K562 (cell line): ENCODE measurements at regions not wholly inside any gene's neighbourhood (a gene's known extent, or its start where the extent isn't known, plus 50 kb on each side); places are given as distances from the start of the nearest gene placed in this dataset.

Experiments used
- ATAC-seq: fragments of 200-7000 bp; cut with Tn5 transposase; 3 replicates; pipeline ENCODE4 v1.9.1; 2020; ENCODE audit warnings: moderate library complexity
- BruUV-seq: library from RNA; stranded (reverse); fragments of 400-500 nt; replicated peaks from 2 replicates; lab custom pipeline; 2021; lab: Mats Ljungman, UMichigan
- CTCF ChIA-PET: fragments of 300-600 bp; formaldehyde crosslinking; extraction: SDS; loops from one replicate; lab custom pipeline; 2021; ENCODE audit warnings: low intra/inter-chr PET ratio; lab: Yijun Ruan, JAX
- POLR2A ChIA-PET: fragments of 300-600, 350-650 bp; sonication (Branson Sonifier 250); formaldehyde crosslinking; extraction: SDS; loops from one replicate; lab custom pipeline; 2021; ENCODE audit warnings: antibody characterized with exemption, inconsistent platforms; lab: Yijun Ruan, JAX
- DNase-seq, 4 experiments: peaks; one replicate each; pipeline versions ENCODE4 v3.0.0 to v3.0.0-alpha.2; 2011 to 2018; ENCODE audit warnings: low spot score in 3 of 4, mixed read lengths in 3 of 4; ENCODE audit errors: extremely low read depth in 1 of 4
- FAIRE-seq: peaks from 2 replicates; lab custom pipeline; 2011; peaks lifted over from hg19 to GRCh38; lab: Jason Lieb, UNC
- H2AFZ ChIP-seq: 2 replicates; pipeline ENCODE4 v1.6.0; 2011; ENCODE audit warnings: low read depth, low read length, control low read depth, inconsistent platforms
- H3K27ac ChIP-seq: fragments of 200-600 bp; 3 replicates; pipeline ENCODE4 v1.8.0; 2011; ENCODE audit warnings: low read depth, mild to moderate bottlenecking, control low read depth, inconsistent platforms, low read length, moderate library complexity, mixed read lengths; ENCODE audit errors: extremely low read depth
- H3K27me3 ChIP-seq, 2 experiments: fragments of 300-600 bp in 1 of 2; 2 replicates in 1 of 2; 3 replicates in 1 of 2; pipeline versions ENCODE4 v1.6.0 to v1.8.0; 2011; ENCODE audit warnings: inconsistent platforms in 2 of 2, low read length in 2 of 2, mild to moderate bottlenecking in 1 of 2, mixed read lengths in 1 of 2, moderate library complexity in 1 of 2; ENCODE audit not compliant: control insufficient read depth in 2 of 2, insufficient read depth in 2 of 2
- H3K36me3 ChIP-seq: fragments of 300-600 bp; 3 replicates; pipeline ENCODE4 v1.8.0; 2011; ENCODE audit warnings: mild to moderate bottlenecking, low read length, inconsistent platforms; ENCODE audit not compliant: control insufficient read depth, insufficient read depth
- H3K4me1 ChIP-seq, 2 experiments: fragments of 200-600 bp in 1 of 2; replicated peaks in 1 of 2; 2 replicates in 1 of 2; 3 replicates in 1 of 2; pipeline versions ENCODE4 v1.5.1 to v1.8.0; 2011; ENCODE audit warnings: inconsistent platforms in 2 of 2, low read length in 2 of 2, mild to moderate bottlenecking in 1 of 2, mixed read lengths in 1 of 2, moderate library complexity in 1 of 2; ENCODE audit not compliant: control insufficient read depth in 2 of 2, insufficient read depth in 2 of 2
- H3K4me2 ChIP-seq: 2 replicates; pipeline ENCODE4 v1.6.1; 2011; ENCODE audit warnings: low read length, control low read depth, inconsistent platforms, mixed read lengths; ENCODE audit not compliant: insufficient read depth
- H3K4me3 ChIP-seq: fragments of 200-600 bp; sonication (generic), shearing (Covaris generic); 2 replicates; pipeline ENCODE4 v1.5.1; 2016; ENCODE audit warnings: control low read depth, inconsistent platforms
- H3K79me2 ChIP-seq: fragments of 200-600 bp; 3 replicates; pipeline ENCODE4 v1.8.0; 2011; ENCODE audit warnings: low read length, inconsistent platforms; ENCODE audit not compliant: control insufficient read depth, insufficient read depth
- H3K9ac ChIP-seq, 2 experiments: 2 replicates each; pipeline versions ENCODE4 v1.6.0 to v1.6.1; 2011; ENCODE audit warnings: low read depth in 2 of 2, low read length in 2 of 2, control low read depth in 1 of 2, inconsistent platforms in 1 of 2, mild to moderate bottlenecking in 1 of 2, mixed read lengths in 1 of 2; ENCODE audit not compliant: insufficient read depth in 1 of 2
- H3K9me1 ChIP-seq: one replicate; pipeline ENCODE4 v1.6.0; 2011; ENCODE audit warnings: inconsistent platforms, mild to moderate bottlenecking, low read length, moderate library complexity; ENCODE audit not compliant: control insufficient read depth, insufficient read depth
- H3K9me3 ChIP-seq: replicated peaks from 2 replicates; pipeline ENCODE4 v1.5.1; 2011; ENCODE audit warnings: low read depth, low read length, inconsistent platforms; ENCODE audit not compliant: control insufficient read depth, insufficient read depth
- H4K20me1 ChIP-seq: replicated peaks from 2 replicates; pipeline ENCODE4 v1.6.1; 2011; ENCODE audit warnings: low read length, inconsistent platforms, mixed read lengths; ENCODE audit not compliant: control insufficient read depth, insufficient read depth
- ATF7 ChIP-seq: fragments of 450-650 bp; IDR thresholded peaks from 2 replicates; pipeline ENCODE4 v1.7.1; 2014; ENCODE audit warnings: mild to moderate bottlenecking, moderate library complexity
- BRF1 ChIP-seq: IDR thresholded peaks from 3 replicates; pipeline ENCODE4 v1.6.1; 2011; ENCODE audit warnings: borderline replicate concordance, mild to moderate bottlenecking; ENCODE audit not compliant: insufficient read length; ENCODE audit errors: extremely low read depth
- CREB3 ChIP-seq: fragments of 450-650 bp; conservative IDR thresholded peaks from 2 replicates; pipeline ENCODE4 v1.6.1; 2016; ENCODE audit warnings: missing genetic modification characterization, low read depth, mild to moderate bottlenecking, missing compliant biosample characterization, moderate library complexity
- FOS ChIP-seq: IDR thresholded peaks from 3 replicates; pipeline ENCODE4 v1.6.1; 2011; ENCODE audit not compliant: insufficient read length; ENCODE audit errors: extremely low read depth
- HEY1 ChIP-seq: fragments of 250-450 bp; sonication (Bioruptor Pico); IDR thresholded peaks from 2 replicates; pipeline ENCODE4 v1.5.0; 2020; ENCODE audit warnings: mild to moderate bottlenecking, moderate library complexity, borderline replicate concordance
- LARP7 ChIP-seq: fragments of 450-650 bp; IDR thresholded peaks from 2 replicates; pipeline ENCODE4 v1.6.1; 2016
- PATZ1 ChIP-seq: fragments of 250-450 bp; sonication (Bioruptor Pico); IDR thresholded peaks from 2 replicates; pipeline ENCODE4 v1.5.0; 2020; ENCODE audit warnings: mild to moderate bottlenecking, borderline replicate concordance
- PTBP1 ChIP-seq: fragments of 200-400 bp; formaldehyde crosslinking; IDR thresholded peaks from 2 replicates; pipeline ENCODE4 v1.6.1; 2017; ENCODE audit warnings: low read depth, low read length
- SMARCC2 ChIP-seq: fragments of 450-650 bp; IDR thresholded peaks from 2 replicates; pipeline ENCODE4 v1.6.1; 2017; ENCODE audit warnings: antibody characterized with exemption, moderate library complexity, mild to moderate bottlenecking, low read depth
- ZNF507 ChIP-seq: conservative IDR thresholded peaks from 2 replicates; pipeline ENCODE4 v1.6.1; 2017; ENCODE audit warnings: missing genetic modification characterization, missing compliant biosample characterization
- WGBS: fragments of 100-300 bp; shearing (Covaris generic); methylation state at CpG from one replicate; pipeline ENCODE4 v1.1.6; 2016; ENCODE audit warnings: low coverage, mixed read lengths; ENCODE audit not compliant: insufficient coverage; ENCODE audit errors: missing lambda C conversion rate; 5-methylcytosine and 5-hydroxymethylcytosine counted together
- in situ Hi-C: fragments of 300-500 bp; cut with MboI; formaldehyde crosslinking; loops from 4 replicates; pipeline ENCODE4 v1.15.0; 2018; ENCODE audit warnings: inconsistent platforms, mixed read lengths
- intact Hi-C: fragments of 100-400 bp; cut with micrococcal nuclease; formaldehyde crosslinking; loops from 2 replicates; pipeline ENCODE4 v1.14.2; 2022

GRCh38 chr9:90469435-90469834 lies 173.2 kb downstream of the DIRAS2 start:
- no peaks in the 10 kb centered on the region for H3K27me3 ChIP-seq
- FAIRE-seq = no peak
- H3K79me2 ChIP-seq = no peaks in the 10 kb centered on the region
- no peak for DNase-seq
- 0% methylated on average over 8 of the region's 8 CpGs for WGBS
- no peak for ATAC-seq
- in situ Hi-C loops = no loop called here
- H4K20me1 ChIP-seq = no peaks in the 10 kb centered on the region
- ChIA-PET CTCF (no interaction called here), POLR2A (no interaction called here)
- no peaks in the 10 kb centered on the region for H3K4me1 ChIP-seq
- no peak overlapping the region for H3K9ac ChIP-seq
- H3K36me3 ChIP-seq = no peaks in the 10 kb centered on the region
- no peaks in the 10 kb centered on the region for H3K9me3 ChIP-seq
- H2AFZ ChIP-seq = no peak overlapping the region
- BruUV-seq = no TSS peak
- intact Hi-C loops = no loop called here
- no peak overlapping the region for H3K4me3 ChIP-seq
- TF ChIP-seq PATZ1 (CRISPR knock-in tag) = no peak
- TF ChIP-seq ZNF507 (tag) = no peak
- no peak overlapping the region for H3K27ac ChIP-seq
- H3K9me1 ChIP-seq = no peaks in the 10 kb centered on the region
- H3K4me2 ChIP-seq = no peak overlapping the region

GRCh38 chr9:90469865-90470387 lies 172.7 kb downstream of the DIRAS2 start:
- TF ChIP-seq CREB3 = no peak
- no peak for TF ChIP-seq ATF7
- no peak for TF ChIP-seq SMARCC2
- no peak for TF ChIP-seq BRF1
- no peak for TF ChIP-seq PTBP1
- no peak for TF ChIP-seq FOS
- TF ChIP-seq HEY1 (CRISPR knock-in tag) = no peak
- no peak for TF ChIP-seq LARP7
- TF ChIP-seq, all 486 proteins: peak for 0
- ChIA-PET CTCF (no interaction called here), POLR2A (interaction anchor here (0.6 kb wide), 1 partner anchor 13 kb away, joined by 3 read pairs; no protein-coding TSS in a partner anchor)
- no peak overlapping the region for H3K27ac ChIP-seq
- no peaks in the 10 kb centered on the region for H3K36me3 ChIP-seq
- no peaks in the 10 kb centered on the region for H3K9me1 ChIP-seq
- H4K20me1 ChIP-seq = no peaks in the 10 kb centered on the region
- H3K4me1 ChIP-seq = no peaks in the 10 kb centered on the region
- ATAC-seq (no peak), DNase-seq (no peak), FAIRE-seq (no peak)
- no TSS peak for BruUV-seq
- H2AFZ ChIP-seq = no peak overlapping the region
- no peak overlapping the region for H3K4me2 ChIP-seq
- no peaks in the 10 kb centered on the region for H3K9me3 ChIP-seq
- intact Hi-C loops = no loop called here
- H3K27me3 ChIP-seq = no peaks in the 10 kb centered on the region
- H3K79me2 ChIP-seq = no peaks in the 10 kb centered on the region
- in situ Hi-C loops = no loop called here
- no peak overlapping the region for H3K4me3 ChIP-seq
- no peak overlapping the region for H3K9ac ChIP-seq
- WGBS = 12% methylated on average over 6 of the region's 6 CpGs
